Endothelial cell of umbilical vein (primary cell): ENCODE measurements at regions not wholly inside any gene's neighbourhood (a gene's known extent, or its start where the extent isn't known, plus 50 kb on each side); places are given as distances from the start of the nearest gene placed in this dataset.

ENCODE experiments used
- BruUV-seq: library from RNA; stranded (reverse); fragments of 400-500 nt; replicated peaks from 2 replicates; lab custom pipeline; 2021; lab: Mats Ljungman, UMichigan
- CTCF ChIA-PET: fragments of 300-600, 350-600 bp; sonication (Branson Sonifier 250); formaldehyde crosslinking; loops from one replicate; lab custom pipeline; 2021; ENCODE audit warnings: antibody characterized with exemption, inconsistent platforms; lab: Charles Lee
- POLR2A ChIA-PET: fragments of 300-600, 350-600 bp; sonication (Branson Sonifier 250); formaldehyde crosslinking; loops from one replicate; lab custom pipeline; 2021; ENCODE audit warnings: antibody characterized with exemption, inconsistent platforms; lab: Charles Lee
- DNase-seq: peaks from one replicate; pipeline ENCODE4 v3.0.0-alpha.2; 2011; ENCODE audit warnings: low read depth, low spot score
- FAIRE-seq: peaks from 2 replicates; lab custom pipeline; 2011; peaks lifted over from hg19 to GRCh38; lab: Jason Lieb, UNC
- H2AFZ ChIP-seq: 2 replicates; pipeline ENCODE4 v1.6.0; 2012; ENCODE audit warnings: low read depth, low read length, control low read depth, inconsistent platforms
- H3K27ac ChIP-seq: 2 replicates; pipeline ENCODE4 v1.5.1; 2011; ENCODE audit warnings: low read depth, mild to moderate bottlenecking, control low read depth, low read length, moderate library complexity; ENCODE audit not compliant: insufficient read depth
- H3K27me3 ChIP-seq, 2 experiments: 2 replicates each; pipeline versions ENCODE4 v1.6.0 to v1.6.1; 2011; ENCODE audit warnings: low read length in 2 of 2, mixed read lengths in 1 of 2; ENCODE audit not compliant: control insufficient read depth in 2 of 2, insufficient read depth in 2 of 2
- H3K36me3 ChIP-seq, 2 experiments: 2 replicates in 1 of 2; 3 replicates in 1 of 2; pipeline ENCODE4 v1.5.1; 2011; ENCODE audit warnings: low read length in 2 of 2, mild to moderate bottlenecking in 1 of 2, moderate library complexity in 1 of 2; ENCODE audit not compliant: control insufficient read depth in 2 of 2, insufficient read depth in 2 of 2; ENCODE audit errors: extremely low read depth in 1 of 2
- H3K4me1 ChIP-seq: 3 replicates; pipeline ENCODE4 v1.5.1; 2011; ENCODE audit warnings: mild to moderate bottlenecking, low read length; ENCODE audit not compliant: control insufficient read depth, insufficient read depth; ENCODE audit errors: extremely low read depth
- H3K4me2 ChIP-seq: 2 replicates; pipeline ENCODE4 v1.6.1; 2011; ENCODE audit warnings: low read length, control low read depth, mixed read lengths; ENCODE audit not compliant: insufficient read depth
- H3K4me3 ChIP-seq, 3 experiments: fragments of 200-600 bp in 1 of 3; sonication (generic), shearing (Covaris generic) in 1 of 3; replicated peaks in 1 of 3; 2 replicates each; pipeline ENCODE4 v1.5.1; 2011 to 2016; ENCODE audit warnings: control low read depth in 3 of 3, low read length in 3 of 3, mild to moderate bottlenecking in 2 of 3, inconsistent platforms in 1 of 3, low read depth in 1 of 3, moderate library complexity in 1 of 3; ENCODE audit not compliant: insufficient read depth in 1 of 3
- H3K79me2 ChIP-seq: 2 replicates; pipeline ENCODE4 v1.6.0; 2012; ENCODE audit warnings: low read length, inconsistent platforms; ENCODE audit not compliant: control insufficient read depth, insufficient read depth
- H3K9ac ChIP-seq: replicated peaks from 2 replicates; pipeline ENCODE3; 2011; ENCODE audit warnings: low read length, control low read depth; ENCODE audit not compliant: insufficient read depth; ENCODE audit errors: extremely low read depth
- H3K9me1 ChIP-seq: replicated peaks from 3 replicates; pipeline ENCODE4 v1.6.0; 2011; ENCODE audit warnings: mild to moderate bottlenecking, low read length; ENCODE audit not compliant: control insufficient read depth, insufficient read depth; ENCODE audit errors: extremely low read depth
- H3K9me3 ChIP-seq: replicated peaks from 2 replicates; pipeline ENCODE4 v1.5.1; 2012; ENCODE audit warnings: low read length, inconsistent platforms; ENCODE audit not compliant: control insufficient read depth, insufficient read depth
- H4K20me1 ChIP-seq: replicated peaks from 2 replicates; pipeline ENCODE3; 2011; ENCODE audit warnings: mild to moderate bottlenecking, low read length; ENCODE audit not compliant: control insufficient read depth, insufficient read depth; ENCODE audit errors: extremely low read depth
- CTCF ChIP-seq, 2 donors: IDR thresholded peaks; 1 replicate in 1 of 2; 2 replicates in 1 of 2; pipeline ENCODE4 v1.5.1; 2011; ENCODE audit warnings: low read length in 2 of 2, mild to moderate bottlenecking in 2 of 2, moderate library complexity in 2 of 2, control low read depth in 1 of 2, inconsistent platforms in 1 of 2, low read depth in 1 of 2; ENCODE audit not compliant: insufficient read depth in 1 of 2; ENCODE audit errors: extremely low read depth in 1 of 2
- EZH2 ChIP-seq: IDR thresholded peaks from 2 replicates; pipeline ENCODE4 v1.6.1; 2012; ENCODE audit warnings: borderline replicate concordance, low read depth, mild to moderate bottlenecking, moderate library complexity, low read length, inconsistent platforms; ENCODE audit not compliant: severe bottlenecking
- FOS ChIP-seq: IDR thresholded peaks from 2 replicates; pipeline ENCODE4 v1.6.1; 2011; ENCODE audit warnings: mild to moderate bottlenecking, low read length, moderate library complexity, borderline replicate concordance; ENCODE audit not compliant: insufficient read depth
- GATA2 ChIP-seq: IDR thresholded peaks from 2 replicates; pipeline ENCODE4 v1.7.0; 2011; ENCODE audit warnings: low read depth, mild to moderate bottlenecking, moderate library complexity, mixed read lengths, low read length; ENCODE audit not compliant: insufficient read length, insufficient read depth
- JUN ChIP-seq: IDR thresholded peaks from 2 replicates; pipeline ENCODE4 v1.6.1; 2011; ENCODE audit warnings: borderline replicate concordance, low read depth; ENCODE audit not compliant: insufficient read length, insufficient read depth
- MAX ChIP-seq: IDR thresholded peaks from 2 replicates; pipeline ENCODE4 v1.6.1; 2011; ENCODE audit not compliant: insufficient read depth, insufficient read length
- MYC ChIP-seq: IDR thresholded peaks from one replicate; pipeline ENCODE4 v1.6.1; 2011; ENCODE audit warnings: mild to moderate bottlenecking, low read depth, low read length
- POLR2A ChIP-seq: IDR thresholded peaks from 2 replicates; pipeline ENCODE4 v1.6.1; 2012; ENCODE audit warnings: low read depth, mild to moderate bottlenecking, control low read depth, low read length
- POLR2AphosphoS5 ChIP-seq: IDR thresholded peaks from 2 replicates; pipeline ENCODE4 v1.6.1; 2012; ENCODE audit warnings: low read depth, mild to moderate bottlenecking, control low read depth, low read length, moderate library complexity; ENCODE audit not compliant: insufficient read depth
- dilution Hi-C: fragments of 300-500 bp; cut with MboI; formaldehyde crosslinking; loops from one replicate; pipeline ENCODE4 v1.15.0; 2019; ENCODE audit warnings: low sequenced_read_pairs; ENCODE audit not compliant: extremely low pct_ligation_motif_present
- intact Hi-C: fragments of 100-400 bp; cut with micrococcal nuclease; formaldehyde crosslinking; loops from one replicate; pipeline ENCODE4 v1.10.0; 2022

DNA sequence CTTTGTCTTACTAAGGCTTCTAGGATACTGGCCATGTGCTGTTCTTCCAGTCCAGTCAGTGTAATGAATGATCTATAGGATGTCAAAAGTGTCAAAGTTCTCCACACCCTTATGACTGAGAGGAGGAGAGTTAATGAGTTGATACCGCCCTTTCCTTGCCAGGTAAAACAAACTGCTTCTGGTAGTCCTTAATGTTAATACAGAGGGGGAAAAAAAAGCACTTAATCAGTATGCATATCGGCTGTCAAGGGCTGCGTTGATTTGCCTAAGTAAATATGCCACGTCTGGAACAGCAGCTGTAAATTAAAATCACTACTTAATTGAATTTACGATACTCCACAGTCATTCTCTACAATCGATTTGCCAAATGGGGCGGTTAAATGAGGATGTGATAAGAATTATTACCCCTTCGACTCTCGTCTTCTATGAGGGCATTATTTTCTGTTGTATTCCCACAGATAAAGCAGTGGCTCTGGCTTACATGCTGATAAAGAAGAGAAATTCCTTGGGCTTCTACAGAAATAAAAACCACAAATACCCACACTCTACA is 416.0 kb downstream of the KCNH5 start:
- CTCF ChIA-PET = no interaction called here
- H3K9ac ChIP-seq = no peak overlapping the region
- H3K4me1 ChIP-seq = no peaks in the 10 kb centered on the region
- H2AFZ ChIP-seq = no peak overlapping the region
- H3K79me2 ChIP-seq = no peaks in the 10 kb centered on the region
- no peaks in the 10 kb centered on the region for H3K9me1 ChIP-seq
- TF ChIP-seq JUN (no peak), POLR2AphosphoS5 (no peak), POLR2A (no peak), MYC (no peak), MAX (no peak), FOS (no peak), GATA2 (no peak), CTCF (IDR thresholded peaks at IDR 0.05; ENCODE audit: extremely low read depth in 1 of 2, insufficient read depth in 1 of 2, low read depth in 1 of 2, low read length in 2 of 2) (no peak), EZH2 (no peak)
- no peak for DNase-seq
- H4K20me1 ChIP-seq = no peaks in the 10 kb centered on the region
- no TSS peak for BruUV-seq
- dilution Hi-C loops (no loop called here), intact Hi-C loops (no loop called here)
- H3K9me3 ChIP-seq = no peaks in the 10 kb centered on the region
- no peak overlapping the region for H3K4me2 ChIP-seq
- H3K4me3 ChIP-seq = no peak overlapping the region
- no peaks in the 10 kb centered on the region for H3K36me3 ChIP-seq
- FAIRE-seq = no peak
- no peaks in the 10 kb centered on the region for H3K27me3 ChIP-seq
- POLR2A ChIA-PET = no interaction called here
- no peak overlapping the region for H3K27ac ChIP-seq
